Psoas muscle (tissue), 7 donors: ENCODE measurements at regions not wholly inside any gene's neighbourhood (a gene's known extent, or its start where the extent isn't known, plus 50 kb on each side); places are given as distances from the start of the nearest gene placed in this dataset.

Experiments
- ATAC-seq, 4 donors: fragments of 200-7000 bp; cut with Tn5 transposase; one replicate each; pipeline ENCODE4 v1.9.1; 2020; ENCODE audit warnings: moderate library complexity in 3 of 4, mild to moderate bottlenecking in 2 of 4
- DNase-seq, 2 donors: peaks; one replicate each; pipeline ENCODE4 v3.0.0-alpha.2; 2020
- H3K27ac ChIP-seq: fragments of 200-600 bp; one replicate; pipeline ENCODE4 v1.8.0; 2022
- H3K27me3 ChIP-seq, 3 donors: fragments of 200-600 bp in 1 of 3; one replicate each; pipeline versions ENCODE4 v1.6.1 to v1.8.0; 2013 to 2022; ENCODE audit warnings: low read length in 2 of 3, mild to moderate bottlenecking in 2 of 3, moderate library complexity in 1 of 3; ENCODE audit not compliant: insufficient read depth in 3 of 3
- H3K36me3 ChIP-seq, 2 donors: fragments of 200-600 bp in 1 of 2; one replicate each; pipeline versions ENCODE4 v1.6.1 to v1.8.0; 2013 to 2022; ENCODE audit warnings: low read depth in 1 of 2, mild to moderate bottlenecking in 1 of 2, moderate library complexity in 1 of 2; ENCODE audit not compliant: insufficient read depth in 1 of 2
- H3K4me1 ChIP-seq: fragments of 200-600 bp; one replicate; pipeline ENCODE4 v1.8.0; 2022
- H3K4me3 ChIP-seq: fragments of 200-600 bp; one replicate; pipeline ENCODE4 v1.8.0; 2022; ENCODE audit warnings: mild to moderate bottlenecking
- H3K9me3 ChIP-seq: fragments of 200-600 bp; one replicate; pipeline ENCODE4 v1.8.0; 2022
- CTCF ChIP-seq: fragments of 200-600 bp; IDR thresholded peaks from one replicate; pipeline ENCODE4 v1.8.0; 2022; ENCODE audit warnings: antibody characterized with exemption
- WGBS, 3 donors: extraction: QIAGEN DNeasy Blood & Tissue Kit; methylation state at CpG; one replicate each; pipeline versions ENCODE4 v1.1.6 to v1.1.7; 2013; 5-methylcytosine and 5-hydroxymethylcytosine counted together
- intact Hi-C, 2 donors: fragments of 100-400 bp; cut with DNase I; formaldehyde crosslinking; loops; one replicate each; pipeline versions ENCODE4 v1.11.0 to v1.14.2; 2022
- donor health status: healthy with polysubstance abuse.
- donor health status: DM: no; HTN: no; CAD: no; lungs with moderate emphysema.
- donor health status: Bipolar disorder and iron deficiency.
- donor health status: healthy.
- donor health status: DM: yes; HTN: yes; CAD: no.
- donor health status: DM: no; HTN: no; CAD: no.
- donor health status: DM: yes; HTN: yes; CAD: no.

- Histone ChIP-seq H3K36me3 (no peaks in the 10 kb centered on the region), H3K27ac (no peak overlapping the region), H3K4me3 (no peak overlapping the region), H3K4me1 (no peaks in the 10 kb centered on the region), H3K27me3 (no peaks in the 10 kb centered on the region), H3K9me3 (no peaks in the 10 kb centered on the region)
- no peak for ATAC-seq
- whole genome bisulfite sequencing, 3 donors, result 72 to 92% (median 87%) methylated on average over 3 of the region's 3 CpGs
- DNase-seq, result no peak
- no peak for TF ChIP-seq CTCF
- intact Hi-C loops, result no loop called here
These were observed 103.1 kb upstream of the CXCR4 start for GRCh38 chr2:136221026-136221425.

GRCh38 chr2:136219963-136220362 is 102.0 kb upstream of the CXCR4 start:
- no peaks in the 10 kb centered on the region for H3K27me3 ChIP-seq
- no peak for DNase-seq
- no peak for TF ChIP-seq CTCF
- no peak for ATAC-seq
- no peaks in the 10 kb centered on the region for H3K9me3 ChIP-seq
- no peaks in the 10 kb centered on the region for H3K4me1 ChIP-seq
- intact Hi-C loops, result no loop called here
- H3K36me3 ChIP-seq, result no peaks in the 10 kb centered on the region
- H3K27ac ChIP-seq, result no peak overlapping the region
- 16 to 30% (median 18%) methylated on average over 4 of the region's 4 CpGs for WGBS, 3 donors
- H3K4me3 ChIP-seq, result no peak overlapping the region

GRCh38 chr2:136219341-136219740 is 101.4 kb upstream of the CXCR4 start:
- no peaks in the 10 kb centered on the region for H3K4me1 ChIP-seq
- no peak for DNase-seq
- no peaks in the 10 kb centered on the region for H3K36me3 ChIP-seq
- intact Hi-C loops, result no loop called here
- H3K27me3 ChIP-seq, result no peaks in the 10 kb centered on the region
- no peak overlapping the region for H3K27ac ChIP-seq
- TF ChIP-seq CTCF, result no peak
- 72 to 81% (median 80%) methylated on average over 6 of the region's 6 CpGs for WGBS, 3 donors
- H3K9me3 ChIP-seq, result no peaks in the 10 kb centered on the region
- no peak overlapping the region for H3K4me3 ChIP-seq
- no peak for ATAC-seq

- intact Hi-C loops, result no loop called here
- WGBS, 3 donors, result 75 to 91% (median 87%) methylated on average over 3 of the region's 3 CpGs
- H3K27ac ChIP-seq, result no peak overlapping the region
- H3K4me3 ChIP-seq, result no peak overlapping the region
- no peaks in the 10 kb centered on the region for H3K4me1 ChIP-seq
- H3K36me3 ChIP-seq, result no peaks in the 10 kb centered on the region
- DNase-seq (no peak), ATAC-seq (no peak)
- H3K27me3 ChIP-seq, result no peaks in the 10 kb centered on the region
- H3K9me3 ChIP-seq, result no peaks in the 10 kb centered on the region
- TF ChIP-seq CTCF, result no peak
These were observed 100.0 kb upstream of the CXCR4 start for GRCh38 chr2:136217996-136218395.

- Histone ChIP-seq H3K4me3 (no peak overlapping the region), H3K27ac (no peak overlapping the region), H3K36me3 (no peaks in the 10 kb centered on the region), H3K4me1 (no peaks in the 10 kb centered on the region), H3K27me3 (peaks cover 0 to 3% (median 0%) of the 10 kb centered on the region in 3 donors), H3K9me3 (no peaks in the 10 kb centered on the region)
- ATAC-seq (no peak), DNase-seq (no peak)
- WGBS, 3 donors, result 95 to 100% (median 98%) methylated on average over 5 of the region's 5 CpGs
- TF ChIP-seq CTCF, result no peak
- intact Hi-C loops, result no loop called here
These were observed 98.0 kb upstream of the CXCR4 start for GRCh38 chr2:136215908-136216472.
